HEK293 (cell line): ENCODE measurements at regions not wholly inside any gene's neighbourhood (a gene's known extent, or its start where the extent isn't known, plus 50 kb on each side); places are given as distances from the start of the nearest gene placed in this dataset.

Experiments used
- CTCF ChIA-PET: fragments of 350-600 bp; formaldehyde crosslinking; extraction: SDS; loops from one replicate; lab custom pipeline; 2021; ENCODE audit warnings: antibody characterized with exemption; lab: Yijun Ruan, JAX
- POLR2A ChIA-PET: fragments of 300-600 bp; formaldehyde crosslinking; extraction: SDS; loops from one replicate; lab custom pipeline; 2020; ENCODE audit warnings: antibody characterized with exemption, inconsistent platforms; lab: Yijun Ruan, JAX
- H3K27ac ChIP-seq: fragments of 200-500 bp; sonication (Bioruptor generic); 2 replicates; pipeline ENCODE4 v1.5.1; 2014; ENCODE audit warnings: low read depth, low read length, control low read depth, inconsistent platforms; ENCODE audit errors: extremely low read depth
- H3K36me3 ChIP-seq, 2 experiments: fragments of 200-500 bp in 1 of 2; sonication (Bioruptor generic) in 1 of 2; 1 replicate in 1 of 2; 2 replicates in 1 of 2; pipeline ENCODE4 v1.5.1; 2014 to 2017; ENCODE audit warnings: inconsistent platforms in 2 of 2, low read length in 2 of 2; ENCODE audit not compliant: control insufficient read depth in 2 of 2, insufficient read depth in 1 of 2
- H3K4me1 ChIP-seq: fragments of 200-500 bp; sonication (Bioruptor generic); 2 replicates; pipeline ENCODE4 v1.5.1; 2014; ENCODE audit warnings: mild to moderate bottlenecking, low read length, inconsistent platforms; ENCODE audit not compliant: control insufficient read depth, insufficient read depth
- H3K4me3 ChIP-seq: 2 replicates; pipeline ENCODE4 v1.5.1; 2011; ENCODE audit warnings: low read depth, mild to moderate bottlenecking, control low read depth, low read length, moderate library complexity
- H3K9me3 ChIP-seq: fragments of 200-500 bp; sonication (Bioruptor generic); 2 replicates; pipeline ENCODE4 v1.5.1; 2014; ENCODE audit warnings: low read depth, low read length, inconsistent platforms; ENCODE audit not compliant: control insufficient read depth, insufficient read depth
- ATF2 ChIP-seq: fragments of 450-650 bp; formaldehyde crosslinking; IDR thresholded peaks from 2 replicates; pipeline ENCODE4 v1.5.1; 2016; ENCODE audit warnings: missing biosample characterization, missing genetic modification characterization, low read depth
- HOXC10 ChIP-seq: sonication (generic); formaldehyde crosslinking; IDR thresholded peaks from 2 replicates; pipeline ENCODE4 v1.8.1; 2023; ENCODE audit warnings: mild to moderate bottlenecking, missing genetic modification reagents
- KLF16 ChIP-seq: fragments of 450-650 bp; formaldehyde crosslinking; IDR thresholded peaks from 2 replicates; pipeline ENCODE4 v1.5.1; 2017; ENCODE audit warnings: missing biosample characterization, missing genetic modification characterization
- OVOL3 ChIP-seq: fragments of 450-650 bp; formaldehyde crosslinking; IDR thresholded peaks from 2 replicates; pipeline ENCODE4 v1.5.1; 2016; ENCODE audit warnings: missing biosample characterization, missing genetic modification characterization
- SP2 ChIP-seq: fragments of 450-650 bp; formaldehyde crosslinking; IDR thresholded peaks from 2 replicates; pipeline ENCODE4 v1.5.1; 2016; ENCODE audit warnings: missing biosample characterization, missing genetic modification characterization
- ZEB2 ChIP-seq: fragments of 450-650 bp; formaldehyde crosslinking; IDR thresholded peaks from 2 replicates; pipeline ENCODE4 v1.5.1; 2016; ENCODE audit warnings: missing biosample characterization, missing genetic modification characterization
- ZNF280C ChIP-seq: fragments of 450-650 bp; formaldehyde crosslinking; IDR thresholded peaks from 2 replicates; pipeline ENCODE4 v1.5.1; 2016; ENCODE audit warnings: missing biosample characterization, missing genetic modification characterization
- ZNF292 ChIP-seq: fragments of 450-650 bp; formaldehyde crosslinking; IDR thresholded peaks from 2 replicates; pipeline ENCODE4 v1.5.1; 2016; ENCODE audit warnings: low read depth, missing biosample characterization, missing genetic modification characterization, borderline replicate concordance
- ZNF311 ChIP-seq: fragments of 450-650 bp; formaldehyde crosslinking; IDR thresholded peaks from 2 replicates; pipeline ENCODE4 v1.5.1; 2017; ENCODE audit warnings: missing biosample characterization, missing genetic modification characterization, borderline replicate concordance
- ZNF37A ChIP-seq: fragments of 450-650 bp; IDR thresholded peaks from 2 replicates; pipeline ENCODE4 v1.5.1; 2018; ENCODE audit warnings: missing biosample characterization, missing genetic modification characterization
- ZNF416 ChIP-seq: fragments of 450-650 bp; formaldehyde crosslinking; IDR thresholded peaks from 2 replicates; pipeline ENCODE4 v1.5.1; 2016; ENCODE audit warnings: missing biosample characterization, missing genetic modification characterization
- ZNF529 ChIP-seq: fragments of 450-650 bp; formaldehyde crosslinking; IDR thresholded peaks from 2 replicates; pipeline ENCODE4 v1.5.1; 2017; ENCODE audit warnings: missing genetic modification characterization, missing biosample characterization; ENCODE audit not compliant: insufficient replicate concordance
- ZNF571 ChIP-seq: fragments of 450-650 bp; formaldehyde crosslinking; IDR thresholded peaks from 2 replicates; pipeline ENCODE4 v1.5.0; 2017; ENCODE audit warnings: missing biosample characterization, missing genetic modification characterization

- no peak overlapping the region for H3K4me3 ChIP-seq
- H3K9me3 ChIP-seq: no peaks in the 10 kb centered on the region
- POLR2A ChIA-PET: no interaction called here
- no peaks in the 10 kb centered on the region for H3K36me3 ChIP-seq
- no peaks in the 10 kb centered on the region for H3K4me1 ChIP-seq
- H3K27ac ChIP-seq: no peak overlapping the region
- TF ChIP-seq OVOL3 (no peak), ZNF529 (no peak), ZEB2 (tag by site-specific recombination) (no peak), ZNF280C (tag by site-specific recombination) (no peak), ZNF311 (tag by site-specific recombination) (no peak), SP2 (tag by site-specific recombination) (no peak)
- CTCF ChIA-PET: no interaction called here
Measured at GRCh38 chr6:4653141-4653540, 123.1 kb upstream of the CDYL start.

- Histone ChIP-seq H3K4me3 (no peak overlapping the region), H3K9me3 (no peaks in the 10 kb centered on the region), H3K4me1 (no peaks in the 10 kb centered on the region), H3K36me3 (no peaks in the 10 kb centered on the region), H3K27ac (no peak overlapping the region)
- ChIA-PET POLR2A (no interaction called here), CTCF (no interaction called here)
- TF ChIP-seq ZNF37A (tag by site-specific recombination): no peak
- TF ChIP-seq ZNF292 (tag by site-specific recombination): no peak
- TF ChIP-seq ZNF416 (tag by site-specific recombination): no peak
- no peak for TF ChIP-seq ATF2 (tag by site-specific recombination)
- TF ChIP-seq KLF16 (tag by site-specific recombination): no peak
- no peak for TF ChIP-seq HOXC10
Measured at GRCh38 chr6:4651831-4652467, 124.3 kb upstream of the CDYL start.

GRCh38 chr6:4649728-4650127 is 126.5 kb upstream of the CDYL start:
- H3K36me3 ChIP-seq: no peaks in the 10 kb centered on the region
- H3K4me1 ChIP-seq: no peaks in the 10 kb centered on the region
- ChIA-PET CTCF (no interaction called here), POLR2A (no interaction called here)
- no peak for TF ChIP-seq ZNF571 (tag by site-specific recombination)
- peak; percentile 60; the same call in 1 of the 2 replicates for TF ChIP-seq ATF2 (tag by site-specific recombination)
- no peak overlapping the region for H3K4me3 ChIP-seq
- H3K9me3 ChIP-seq: no peaks in the 10 kb centered on the region
- no peak overlapping the region for H3K27ac ChIP-seq
